PC-3 (cell line): ENCODE measurements at regions not wholly inside any gene's neighbourhood (a gene's known extent, or its start where the extent isn't known, plus 50 kb on each side); places are given as distances from the start of the nearest gene placed in this dataset.

ENCODE experiments used
- ATAC-seq: fragments of 200-7000 bp; cut with Tn5 transposase; 2 replicates; pipeline ENCODE4 v1.9.1; 2020; ENCODE audit warnings: mild to moderate bottlenecking, moderate library complexity
- BruUV-seq: library from RNA; stranded (reverse); fragments of 400-500 nt; replicated peaks from 2 replicates; lab custom pipeline; 2021; lab: Mats Ljungman, UMichigan
- CTCF ChIA-PET: fragments of 300-600 bp; sonication (Branson Sonifier 250); formaldehyde crosslinking; loops from one replicate; lab custom pipeline; 2022; ENCODE audit warnings: antibody characterized with exemption; lab: Charles Lee
- POLR2A ChIA-PET: fragments of 300-600 bp; sonication (Branson Sonifier 250); formaldehyde crosslinking; loops from one replicate; lab custom pipeline; 2022; ENCODE audit warnings: antibody characterized with exemption; ENCODE audit not compliant: unreplicated experiment; lab: Charles Lee
- DNase-seq: peaks from one replicate; pipeline ENCODE4 v3.0.0-alpha.2; 2015
- H2AFZ ChIP-seq: fragments of 300-600 bp; sonication (generic); 2 replicates; pipeline ENCODE4 v1.6.0; 2016; ENCODE audit warnings: antibody characterized with exemption, low read length
- H3F3A ChIP-seq: fragments of 300-600 bp; sonication (generic); one replicate; pipeline ENCODE4 v1.6.0; 2017; ENCODE audit warnings: antibody characterized with exemption, low read length, control low read depth, mild to moderate bottlenecking; ENCODE audit not compliant: unreplicated experiment
- H3K27ac ChIP-seq: fragments of 300-600 bp; sonication (generic); 2 replicates; pipeline ENCODE4 v1.5.1; 2016; ENCODE audit warnings: mild to moderate bottlenecking, low read length
- H3K27me3 ChIP-seq: fragments of 300-600 bp; sonication (generic); 2 replicates; pipeline ENCODE4 v1.6.1; 2016; ENCODE audit warnings: low read length, mixed read lengths
- H3K36me3 ChIP-seq: fragments of 300-600 bp; sonication (generic); 2 replicates; pipeline ENCODE4 v1.6.1; 2016; ENCODE audit warnings: low read depth, mixed run types, low read length, mixed read lengths
- H3K4me1 ChIP-seq: fragments of 300-600 bp; sonication (generic); 2 replicates; pipeline ENCODE4 v1.5.1; 2016; ENCODE audit warnings: low read length; ENCODE audit not compliant: insufficient read depth
- H3K4me2 ChIP-seq: fragments of 300-600 bp; sonication (generic); 2 replicates; pipeline ENCODE4 v1.6.0; 2016; ENCODE audit warnings: low read length
- H3K4me3 ChIP-seq: fragments of 300-600 bp; sonication (generic); 2 replicates; pipeline ENCODE4 v1.5.1; 2016; ENCODE audit warnings: mild to moderate bottlenecking, low read length, mixed read lengths
- H3K79me2 ChIP-seq: fragments of 300-600 bp; sonication (generic); 2 replicates; pipeline ENCODE4 v1.6.1; 2017; ENCODE audit warnings: low read length, mixed read lengths
- H3K9ac ChIP-seq: fragments of 300-600 bp; sonication (generic); 2 replicates; pipeline ENCODE4 v1.6.0; 2016; ENCODE audit warnings: mild to moderate bottlenecking, low read length
- H3K9me2 ChIP-seq: fragments of 300-600 bp; sonication (generic); replicated peaks from 2 replicates; pipeline ENCODE4 v1.6.1; 2016; ENCODE audit warnings: mixed run types, low read length, mixed read lengths
- H3K9me3 ChIP-seq: fragments of 300-600 bp; sonication (generic); 2 replicates; pipeline ENCODE4 v1.6.1; 2016; ENCODE audit warnings: low read length, mixed read lengths
- H4K20me1 ChIP-seq: fragments of 300-600 bp; sonication (generic); 2 replicates; pipeline ENCODE4 v1.6.1; 2016; ENCODE audit warnings: low read length, mixed read lengths
- EZH2 ChIP-seq: fragments of 300-600 bp; sonication (generic); IDR thresholded peaks from one replicate; pipeline ENCODE4 v1.6.1; 2017; ENCODE audit warnings: antibody characterized with exemption, mild to moderate bottlenecking, low read length; ENCODE audit not compliant: unreplicated experiment
- EZH2phosphoT487 ChIP-seq: fragments of 300-600 bp; sonication (generic); IDR thresholded peaks from 2 replicates; pipeline ENCODE4 v1.6.1; 2018; ENCODE audit warnings: mild to moderate bottlenecking, antibody characterized with exemption, low read length, borderline replicate concordance
- intact Hi-C: fragments of 100-400 bp; cut with micrococcal nuclease; formaldehyde crosslinking; loops from 2 replicates; pipeline ENCODE4 v1.9.0; 2023
- TF ChIP-seq, protein P1 (sequence below): fragments of 300-600 bp; sonication (generic); conservative IDR thresholded peaks from 2 replicates; pipeline ENCODE4 v1.5.1; 2017; ENCODE audit warnings: antibody characterized with exemption, low read depth, mild to moderate bottlenecking, low read length

GRCh38 chr12:66898700-66899469 lies 220.0 kb upstream of the GRIP1 start:
- Histone ChIP-seq H3K9me2 (no peaks in the 10 kb centered on the region), H3K4me3 (no peak overlapping the region), H3K4me2 (no peak overlapping the region), H3K4me1 (no peaks in the 10 kb centered on the region), H4K20me1 (no peaks in the 10 kb centered on the region), H3K9me3 (no peaks in the 10 kb centered on the region), H3K9ac (no peak overlapping the region), H3K27me3 (no peaks in the 10 kb centered on the region), H3K79me2 (no peaks in the 10 kb centered on the region), H3K36me3 (no peaks in the 10 kb centered on the region), H3F3A (no peaks in the 10 kb centered on the region), H3K27ac (no peak overlapping the region), H2AFZ (no peak overlapping the region)
- intact Hi-C loops, result no loop called here
- ChIA-PET CTCF (interaction anchor here (0.6 kb wide), 1 partner anchor 343 kb away, joined by 3 read pairs; no protein-coding TSS in a partner anchor), POLR2A (no interaction called here)
- TF ChIP-seq EZH2 (no peak), EZH2phosphoT487 (no peak)
- TF ChIP-seq, protein P1, sequence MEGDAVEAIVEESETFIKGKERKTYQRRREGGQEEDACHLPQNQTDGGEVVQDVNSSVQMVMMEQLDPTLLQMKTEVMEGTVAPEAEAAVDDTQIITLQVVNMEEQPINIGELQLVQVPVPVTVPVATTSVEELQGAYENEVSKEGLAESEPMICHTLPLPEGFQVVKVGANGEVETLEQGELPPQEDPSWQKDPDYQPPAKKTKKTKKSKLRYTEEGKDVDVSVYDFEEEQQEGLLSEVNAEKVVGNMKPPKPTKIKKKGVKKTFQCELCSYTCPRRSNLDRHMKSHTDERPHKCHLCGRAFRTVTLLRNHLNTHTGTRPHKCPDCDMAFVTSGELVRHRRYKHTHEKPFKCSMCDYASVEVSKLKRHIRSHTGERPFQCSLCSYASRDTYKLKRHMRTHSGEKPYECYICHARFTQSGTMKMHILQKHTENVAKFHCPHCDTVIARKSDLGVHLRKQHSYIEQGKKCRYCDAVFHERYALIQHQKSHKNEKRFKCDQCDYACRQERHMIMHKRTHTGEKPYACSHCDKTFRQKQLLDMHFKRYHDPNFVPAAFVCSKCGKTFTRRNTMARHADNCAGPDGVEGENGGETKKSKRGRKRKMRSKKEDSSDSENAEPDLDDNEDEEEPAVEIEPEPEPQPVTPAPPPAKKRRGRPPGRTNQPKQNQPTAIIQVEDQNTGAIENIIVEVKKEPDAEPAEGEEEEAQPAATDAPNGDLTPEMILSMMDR, result no peak
- BruUV-seq, result no TSS peak
- DNase-seq (no peak), ATAC-seq (no peak)

GRCh38 chr12:66899588-66899987 lies 220.7 kb upstream of the GRIP1 start:
- H3K9me2 ChIP-seq, result no peaks in the 10 kb centered on the region
- H4K20me1 ChIP-seq, result no peaks in the 10 kb centered on the region
- H3K9ac ChIP-seq, result no peak overlapping the region
- H3K79me2 ChIP-seq, result no peaks in the 10 kb centered on the region
- H3K4me3 ChIP-seq, result no peak overlapping the region
- no peaks in the 10 kb centered on the region for H3K4me1 ChIP-seq
- ATAC-seq (no peak), DNase-seq (no peak)
- no TSS peak for BruUV-seq
- H3K9me3 ChIP-seq, result no peaks in the 10 kb centered on the region
- no peak overlapping the region for H2AFZ ChIP-seq
- no peak overlapping the region for H3K4me2 ChIP-seq
- ChIA-PET CTCF (no interaction called here), POLR2A (no interaction called here)
- H3K27ac ChIP-seq, result no peak overlapping the region
- H3K27me3 ChIP-seq, result no peaks in the 10 kb centered on the region
- intact Hi-C loops, result no loop called here
- no peaks in the 10 kb centered on the region for H3K36me3 ChIP-seq
- TF ChIP-seq EZH2 (no peak), EZH2phosphoT487 (no peak)
- TF ChIP-seq, protein P1, result no peak
- no peaks in the 10 kb centered on the region for H3F3A ChIP-seq

GRCh38 chr12:66900616-66901015 lies 221.7 kb upstream of the GRIP1 start:
- CTCF ChIA-PET, result no interaction called here
- Histone ChIP-seq H3K9ac (no peak overlapping the region), H3K36me3 (no peaks in the 10 kb centered on the region), H3K4me2 (no peak overlapping the region), H3K9me2 (no peaks in the 10 kb centered on the region), H2AFZ (no peak overlapping the region), H3K27ac (no peak overlapping the region), H3K9me3 (no peaks in the 10 kb centered on the region), H3F3A (no peaks in the 10 kb centered on the region), H3K27me3 (no peaks in the 10 kb centered on the region), H3K4me1 (no peaks in the 10 kb centered on the region), H3K4me3 (no peak overlapping the region), H3K79me2 (no peaks in the 10 kb centered on the region), H4K20me1 (no peaks in the 10 kb centered on the region)
- POLR2A ChIA-PET, result no interaction called here
- DNase-seq (no peak), ATAC-seq (no peak)
- intact Hi-C loops, result no loop called here
- BruUV-seq, result no TSS peak
- no peak for TF ChIP-seq EZH2
- TF ChIP-seq, protein P1, result no peak
- TF ChIP-seq EZH2phosphoT487, result no peak
